NB4 (cell line): ENCODE measurements at regions not wholly inside any gene's neighbourhood (a gene's known extent, or its start where the extent isn't known, plus 50 kb on each side); places are given as distances from the start of the nearest gene placed in this dataset.

Experiments
- DNase-seq: peaks from one replicate; pipeline ENCODE4 v3.0.0; 2010; ENCODE audit warnings: low read depth
- H3K4me3 ChIP-seq: one replicate; pipeline ENCODE4 v1.5.1; 2011; ENCODE audit warnings: mild to moderate bottlenecking, low read depth, low read length, moderate library complexity
- MYC ChIP-seq: IDR thresholded peaks from 2 replicates; pipeline ENCODE4 v1.6.1; 2011; ENCODE audit warnings: low read depth, low read length
- POLR2A ChIP-seq: IDR thresholded peaks from 2 replicates; pipeline ENCODE4 v1.6.1; 2011; ENCODE audit warnings: mild to moderate bottlenecking; ENCODE audit not compliant: insufficient read length; ENCODE audit errors: extremely low read depth
- TF ChIP-seq, protein P1 (sequence below): IDR thresholded peaks from 2 replicates; pipeline ENCODE4 v1.6.1; 2011; ENCODE audit warnings: low read depth, low read length
- TF ChIP-seq, protein P2 (sequence below): IDR thresholded peaks from one replicate; pipeline ENCODE4 v1.5.1; 2012; ENCODE audit warnings: low read depth, low read length

DNA sequence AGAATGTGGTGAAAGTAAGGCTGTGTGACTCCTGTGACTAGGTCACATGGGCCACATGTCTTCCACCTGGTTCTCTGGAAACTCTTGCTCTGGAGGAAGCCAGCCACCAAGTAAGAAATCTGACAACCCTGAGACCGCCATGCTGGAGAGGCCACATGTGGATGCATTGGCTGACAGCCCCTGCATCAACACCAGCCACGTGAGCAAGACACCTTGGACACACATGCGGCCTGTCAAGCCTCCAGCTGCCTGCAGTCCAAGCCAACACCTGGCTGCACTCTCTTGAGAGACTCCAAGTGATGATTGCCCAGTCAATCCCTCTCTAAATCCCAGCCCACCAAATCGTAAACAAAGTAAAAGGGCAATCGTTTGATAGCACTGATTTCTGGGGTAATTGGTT is 112.6 kb downstream of the FOXL1 start:
- H3K4me3 ChIP-seq, result no peak overlapping the region
- TF ChIP-seq, protein P1, sequence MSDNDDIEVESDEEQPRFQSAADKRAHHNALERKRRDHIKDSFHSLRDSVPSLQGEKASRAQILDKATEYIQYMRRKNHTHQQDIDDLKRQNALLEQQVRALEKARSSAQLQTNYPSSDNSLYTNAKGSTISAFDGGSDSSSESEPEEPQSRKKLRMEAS, result no peak
- TF ChIP-seq, protein P2, sequence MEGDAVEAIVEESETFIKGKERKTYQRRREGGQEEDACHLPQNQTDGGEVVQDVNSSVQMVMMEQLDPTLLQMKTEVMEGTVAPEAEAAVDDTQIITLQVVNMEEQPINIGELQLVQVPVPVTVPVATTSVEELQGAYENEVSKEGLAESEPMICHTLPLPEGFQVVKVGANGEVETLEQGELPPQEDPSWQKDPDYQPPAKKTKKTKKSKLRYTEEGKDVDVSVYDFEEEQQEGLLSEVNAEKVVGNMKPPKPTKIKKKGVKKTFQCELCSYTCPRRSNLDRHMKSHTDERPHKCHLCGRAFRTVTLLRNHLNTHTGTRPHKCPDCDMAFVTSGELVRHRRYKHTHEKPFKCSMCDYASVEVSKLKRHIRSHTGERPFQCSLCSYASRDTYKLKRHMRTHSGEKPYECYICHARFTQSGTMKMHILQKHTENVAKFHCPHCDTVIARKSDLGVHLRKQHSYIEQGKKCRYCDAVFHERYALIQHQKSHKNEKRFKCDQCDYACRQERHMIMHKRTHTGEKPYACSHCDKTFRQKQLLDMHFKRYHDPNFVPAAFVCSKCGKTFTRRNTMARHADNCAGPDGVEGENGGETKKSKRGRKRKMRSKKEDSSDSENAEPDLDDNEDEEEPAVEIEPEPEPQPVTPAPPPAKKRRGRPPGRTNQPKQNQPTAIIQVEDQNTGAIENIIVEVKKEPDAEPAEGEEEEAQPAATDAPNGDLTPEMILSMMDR, result no peak
- TF ChIP-seq POLR2A, result no peak
- no peak for TF ChIP-seq MYC
- DNase-seq, result no peak

DNA sequence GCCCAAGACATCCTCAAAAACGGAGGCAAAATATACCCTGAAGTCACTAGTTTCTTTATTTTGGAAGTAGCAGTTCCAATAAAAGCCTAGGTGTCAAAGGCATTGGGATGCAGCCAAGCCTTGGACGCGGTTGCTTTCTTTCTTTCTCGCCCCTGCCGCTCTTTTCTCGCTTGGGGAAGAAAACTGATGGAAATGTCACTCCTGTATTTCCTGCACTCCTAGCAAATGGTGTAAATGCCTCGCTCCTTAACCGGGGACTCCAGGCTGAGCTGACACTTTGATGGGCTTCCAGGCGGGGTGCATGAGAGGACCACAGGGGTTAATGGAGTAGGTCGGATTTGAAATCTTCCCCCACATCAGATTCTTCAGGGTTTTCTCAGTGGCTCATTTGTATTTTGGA is 114.1 kb downstream of the FOXL1 start:
- TF ChIP-seq, protein P2, result no peak
- TF ChIP-seq MYC, result no peak
- TF ChIP-seq, protein P1, result no peak
- no peak for TF ChIP-seq POLR2A
- no peak for DNase-seq

DNA sequence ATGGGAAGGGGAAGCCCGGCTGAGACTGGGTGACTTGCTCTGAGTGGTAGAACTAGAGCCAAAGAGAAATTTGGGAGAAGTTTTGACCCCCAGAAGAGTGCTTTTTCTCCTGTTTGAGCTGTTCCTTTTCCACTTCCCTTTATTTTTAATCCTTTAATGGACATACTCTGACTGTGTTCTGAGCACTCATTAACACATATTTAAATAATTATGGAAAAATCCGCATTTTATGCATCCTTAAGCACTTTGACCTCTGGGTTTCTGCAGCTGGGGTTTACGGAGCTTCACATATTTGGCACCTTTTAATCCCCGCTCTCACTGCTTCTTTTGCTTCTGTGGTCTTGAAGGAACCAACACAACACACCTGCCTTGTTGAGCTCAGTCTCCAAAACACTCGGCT is 114.7 kb downstream of the FOXL1 start:
- no peak for DNase-seq
- H3K4me3 ChIP-seq, result no peak overlapping the region
- TF ChIP-seq, protein P1, result no peak

More for the DNA sequence above, 114.1 kb downstream of the FOXL1 start:
- H3K4me3 ChIP-seq, result no peak overlapping the region

DNA sequence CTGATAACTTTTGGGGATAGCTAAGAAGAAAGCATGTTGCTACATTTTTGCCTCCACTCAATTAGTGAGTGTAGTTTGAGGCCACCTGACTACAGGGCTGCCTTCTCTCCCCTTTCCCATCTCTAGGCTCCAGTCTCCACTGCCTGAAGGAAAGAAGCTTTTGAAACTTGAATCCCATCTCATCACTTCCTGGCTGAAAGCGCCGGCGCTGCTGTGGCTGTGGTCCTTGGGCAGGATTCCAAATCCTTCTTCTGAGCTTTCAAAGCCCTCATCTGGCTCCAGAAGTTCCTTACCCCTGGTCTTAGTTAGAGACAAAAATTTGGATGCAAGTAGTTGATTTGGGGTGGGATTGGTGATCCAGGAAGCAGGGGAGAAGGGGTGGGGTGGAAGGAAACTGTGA is 119.4 kb downstream of the FOXL1 start:
- H3K4me3 ChIP-seq, result no peak overlapping the region
- DNase-seq, result no peak
- TF ChIP-seq, protein P2, result no peak
- no peak for TF ChIP-seq POLR2A
- TF ChIP-seq MYC, result no peak
- TF ChIP-seq, protein P1, result no peak

DNA sequence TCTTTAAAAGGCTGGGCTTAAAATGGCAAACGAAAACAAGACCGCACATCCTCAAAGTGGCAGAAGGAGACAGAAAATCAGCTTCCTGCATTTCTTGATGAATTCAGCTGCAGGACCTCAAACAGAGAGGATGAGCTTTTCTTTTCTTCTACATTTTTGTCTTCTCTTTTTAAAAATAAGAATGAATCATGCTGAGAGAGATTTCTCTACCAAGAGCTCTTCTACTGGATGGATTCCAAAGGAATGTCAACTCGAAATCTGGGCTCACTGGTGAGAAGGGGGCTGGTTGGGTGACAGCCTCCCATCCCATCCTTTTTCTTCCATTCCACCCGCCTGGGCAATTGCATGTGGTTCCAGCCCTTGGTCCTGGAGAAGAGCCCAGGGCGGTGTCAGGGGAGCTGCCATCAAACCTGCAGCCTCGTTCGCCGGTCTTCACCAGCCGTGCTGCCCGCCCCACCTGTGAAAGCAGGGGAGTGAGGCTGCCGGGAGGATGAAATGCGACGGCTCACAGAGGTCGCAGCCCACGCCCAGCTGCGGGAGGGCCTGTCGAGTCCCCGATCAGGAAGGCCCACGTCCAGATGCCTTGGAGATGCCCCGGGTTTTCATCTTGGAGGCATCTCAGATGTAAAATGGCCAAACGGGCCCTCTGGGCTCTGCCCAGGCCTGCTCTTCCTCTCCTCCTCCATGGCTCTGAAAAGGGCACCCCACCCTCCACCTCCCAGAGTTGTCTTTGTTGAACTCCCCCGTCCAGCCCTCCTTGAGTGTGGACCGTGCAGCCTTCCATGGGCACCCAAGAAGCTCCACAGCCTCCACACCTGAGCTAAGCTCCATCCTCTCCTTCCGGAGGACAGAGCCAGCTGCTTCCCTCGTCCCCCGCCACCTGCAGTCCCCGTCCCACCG is 121.9 kb downstream of the FOXL1 start:
- no peak for TF ChIP-seq MYC
- no peak for TF ChIP-seq POLR2A
- TF ChIP-seq, protein P2, result no peak
- TF ChIP-seq, protein P1, result no peak
- DNase-seq, result no peak

DNA sequence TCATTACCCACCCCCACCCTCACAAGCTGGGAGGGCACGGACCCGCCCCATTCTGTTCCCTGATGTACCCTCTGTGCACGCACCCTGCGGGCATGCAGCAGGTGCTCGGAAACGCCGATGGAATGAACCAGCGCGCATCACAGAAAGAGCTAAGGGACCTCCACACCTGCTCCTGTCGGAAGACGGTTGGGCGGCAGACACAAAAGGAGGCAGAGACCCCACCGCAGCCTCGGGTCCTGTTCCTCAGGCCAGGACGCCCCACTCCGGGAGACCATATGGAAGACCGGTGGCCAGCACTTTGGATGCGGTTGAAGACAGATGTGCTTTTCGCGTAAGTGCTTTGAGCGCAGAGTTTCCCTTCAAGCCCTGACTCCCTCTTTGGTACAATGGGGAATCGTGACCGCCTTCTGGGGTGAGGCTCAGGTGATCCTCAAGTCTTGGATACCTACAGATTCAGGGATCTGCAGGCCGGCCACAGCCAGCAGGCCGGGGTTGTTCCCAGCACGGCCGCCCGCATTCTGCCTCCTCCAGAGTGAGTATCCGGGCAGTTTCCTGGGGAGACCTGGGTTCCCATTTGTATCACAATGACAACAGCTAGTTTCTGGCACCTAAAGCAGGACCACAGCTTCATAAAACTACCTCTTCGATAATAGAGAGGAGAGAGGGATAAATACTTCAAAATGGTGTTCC is 123.1 kb downstream of the FOXL1 start:
- H3K4me3 ChIP-seq, result no peak overlapping the region
- TF ChIP-seq, protein P2, result no peak
- TF ChIP-seq, protein P1, result no peak
- no peak for TF ChIP-seq MYC
- TF ChIP-seq POLR2A, result no peak
- DNase-seq, result no peak

More for the DNA sequence above, 121.9 kb downstream of the FOXL1 start:
- H3K4me3 ChIP-seq, result no peak overlapping the region
